Neural cell (in vitro differentiated cells): ENCODE measurements at regions not wholly inside any gene's neighbourhood (a gene's known extent, or its start where the extent isn't known, plus 50 kb on each side); places are given as distances from the start of the nearest gene placed in this dataset.

Experiments used
- H2AFZ ChIP-seq: fragments of 200-600, 300-800 bp; sonication (generic), shearing (Covaris generic); 2 replicates; pipeline ENCODE4 v1.6.0; 2014; ENCODE audit warnings: low read depth, mild to moderate bottlenecking, antibody characterized with exemption, low read length, moderate library complexity
- H3F3A ChIP-seq: fragments of 200-600 bp; shearing (Covaris generic); 2 replicates; pipeline ENCODE4 v1.6.1; 2016; ENCODE audit warnings: mild to moderate bottlenecking, moderate library complexity, mixed read lengths, antibody characterized with exemption, low read length; ENCODE audit not compliant: insufficient read depth, poor library complexity, severe bottlenecking
- H3K27ac ChIP-seq: fragments of 200-600, 300-800 bp; sonication (generic), shearing (Covaris generic); 2 replicates; pipeline ENCODE4 v1.5.1; 2014; ENCODE audit warnings: mild to moderate bottlenecking, low read length, moderate library complexity
- H3K27me3 ChIP-seq: fragments of 300-800, 200-600 bp; sonication (generic), shearing (Covaris generic); 2 replicates; pipeline ENCODE4 v1.6.0; 2014; ENCODE audit warnings: mild to moderate bottlenecking, low read depth, low read length, moderate library complexity; ENCODE audit not compliant: insufficient read depth
- H3K36me3 ChIP-seq: fragments of 300-800, 200-600 bp; sonication (generic), shearing (Covaris generic); 2 replicates; pipeline ENCODE4 v1.5.1; 2014; ENCODE audit warnings: mild to moderate bottlenecking, antibody characterized with exemption, low read length, moderate library complexity; ENCODE audit not compliant: insufficient read depth
- H3K4me2 ChIP-seq: fragments of 300-800, 200-600 bp; sonication (generic), shearing (Covaris generic); 2 replicates; pipeline ENCODE4 v1.6.0; 2014; ENCODE audit warnings: mild to moderate bottlenecking, low read length
- H3K4me3 ChIP-seq: fragments of 300-800, 200-600 bp; sonication (generic), shearing (Covaris generic); 2 replicates; pipeline ENCODE4 v1.5.1; 2014; ENCODE audit warnings: mild to moderate bottlenecking, low read length, moderate library complexity
- H3K79me2 ChIP-seq: fragments of 200-600 bp; shearing (Covaris generic); replicated peaks from 2 replicates; pipeline ENCODE4 v1.6.0; 2014; ENCODE audit warnings: mild to moderate bottlenecking, low read length, moderate library complexity; ENCODE audit not compliant: insufficient read depth
- H3K9ac ChIP-seq: fragments of 300-800, 200-600 bp; sonication (generic), shearing (Covaris generic); 2 replicates; pipeline ENCODE4 v1.6.1; 2016; ENCODE audit warnings: mild to moderate bottlenecking, low read length, mixed read lengths
- H3K9me2 ChIP-seq: fragments of 200-600 bp; shearing (Covaris generic); 2 replicates; pipeline ENCODE4 v1.6.1; 2016; ENCODE audit warnings: mild to moderate bottlenecking, low read length, mixed read lengths; ENCODE audit not compliant: insufficient read depth
- H3K9me3 ChIP-seq: fragments of 200-600, 300-800 bp; sonication (generic), shearing (Covaris generic); 2 replicates; pipeline ENCODE4 v1.6.1; 2016; ENCODE audit warnings: mild to moderate bottlenecking, mixed run types, low read length, moderate library complexity, mixed read lengths
- H4K20me1 ChIP-seq: fragments of 200-600 bp; shearing (Covaris generic); 2 replicates; pipeline ENCODE4 v1.6.1; 2016; ENCODE audit warnings: mild to moderate bottlenecking, mixed run types; ENCODE audit not compliant: insufficient read depth
- EP300 ChIP-seq: fragments of 450-650 bp; conservative IDR thresholded peaks from 2 replicates; pipeline ENCODE4 v1.6.1; 2014; ENCODE audit warnings: antibody characterized with exemption, mild to moderate bottlenecking, moderate library complexity; ENCODE audit not compliant: poor library complexity, severe bottlenecking
- EZH2 ChIP-seq: fragments of 200-600, 300-800 bp; shearing (Covaris generic), sonication (generic); IDR thresholded peaks from 2 replicates; pipeline ENCODE4 v1.6.1; 2014; ENCODE audit warnings: antibody characterized with exemption, low read length, borderline replicate concordance, mild to moderate bottlenecking; ENCODE audit not compliant: insufficient read depth, poor library complexity, severe bottlenecking
- MXI1 ChIP-seq: fragments of 450-650 bp; conservative IDR thresholded peaks from 2 replicates; pipeline ENCODE4 v1.6.1; 2014; ENCODE audit warnings: antibody characterized with exemption, mild to moderate bottlenecking; ENCODE audit not compliant: poor library complexity, severe bottlenecking
- POLR2AphosphoS5 ChIP-seq: IDR thresholded peaks from 2 replicates; pipeline ENCODE4 v1.6.1; 2012
- RAD21 ChIP-seq: fragments of 450-650 bp; conservative IDR thresholded peaks from 2 replicates; pipeline ENCODE4 v1.6.1; 2014; ENCODE audit warnings: antibody characterized with exemption, mild to moderate bottlenecking, moderate library complexity
- TAF1 ChIP-seq: IDR thresholded peaks from 2 replicates; pipeline ENCODE4 v1.6.1; 2012; ENCODE audit warnings: low read depth
- TF ChIP-seq, protein P1 (sequence below): IDR thresholded peaks from 2 replicates; pipeline ENCODE4 v1.6.1; 2012; ENCODE audit warnings: borderline replicate concordance
- TF ChIP-seq, protein P2 (sequence below): fragments of 450-650 bp; IDR thresholded peaks from 2 replicates; pipeline ENCODE4 v1.5.1; 2014; ENCODE audit warnings: antibody characterized with exemption, mild to moderate bottlenecking, moderate library complexity; ENCODE audit not compliant: poor library complexity, severe bottlenecking

- no peak overlapping the region for H3K27ac ChIP-seq
- no peak overlapping the region for H3K4me3 ChIP-seq
- no peaks in the 10 kb centered on the region for H3K9me2 ChIP-seq
- TF ChIP-seq MXI1 (no peak), EZH2 (no peak), RAD21 (no peak)
- H3K4me2 ChIP-seq = no peak overlapping the region
- H2AFZ ChIP-seq = no peak overlapping the region
- no peaks in the 10 kb centered on the region for H3K79me2 ChIP-seq
- no peaks in the 10 kb centered on the region for H3K36me3 ChIP-seq
- no peaks in the 10 kb centered on the region for H3K9me3 ChIP-seq
- H3F3A ChIP-seq = no peaks in the 10 kb centered on the region
- H4K20me1 ChIP-seq = no peaks in the 10 kb centered on the region
- no peak overlapping the region for H3K9ac ChIP-seq
- no peaks in the 10 kb centered on the region for H3K27me3 ChIP-seq
Observed at GRCh38 chrX:45712067-45712466, 511.4 kb upstream of the DIPK2B start.

- Histone ChIP-seq H3K79me2 (no peaks in the 10 kb centered on the region), H3K9ac (no peak overlapping the region), H3K36me3 (no peaks in the 10 kb centered on the region), H3F3A (no peaks in the 10 kb centered on the region), H3K27me3 (no peaks in the 10 kb centered on the region), H3K4me3 (no peak overlapping the region), H4K20me1 (no peaks in the 10 kb centered on the region), H3K9me2 (no peaks in the 10 kb centered on the region), H3K27ac (no peak overlapping the region), H3K4me2 (no peak overlapping the region), H2AFZ (no peak overlapping the region), H3K9me3 (no peaks in the 10 kb centered on the region)
- no peak for TF ChIP-seq EP300
- TF ChIP-seq, protein P1, sequence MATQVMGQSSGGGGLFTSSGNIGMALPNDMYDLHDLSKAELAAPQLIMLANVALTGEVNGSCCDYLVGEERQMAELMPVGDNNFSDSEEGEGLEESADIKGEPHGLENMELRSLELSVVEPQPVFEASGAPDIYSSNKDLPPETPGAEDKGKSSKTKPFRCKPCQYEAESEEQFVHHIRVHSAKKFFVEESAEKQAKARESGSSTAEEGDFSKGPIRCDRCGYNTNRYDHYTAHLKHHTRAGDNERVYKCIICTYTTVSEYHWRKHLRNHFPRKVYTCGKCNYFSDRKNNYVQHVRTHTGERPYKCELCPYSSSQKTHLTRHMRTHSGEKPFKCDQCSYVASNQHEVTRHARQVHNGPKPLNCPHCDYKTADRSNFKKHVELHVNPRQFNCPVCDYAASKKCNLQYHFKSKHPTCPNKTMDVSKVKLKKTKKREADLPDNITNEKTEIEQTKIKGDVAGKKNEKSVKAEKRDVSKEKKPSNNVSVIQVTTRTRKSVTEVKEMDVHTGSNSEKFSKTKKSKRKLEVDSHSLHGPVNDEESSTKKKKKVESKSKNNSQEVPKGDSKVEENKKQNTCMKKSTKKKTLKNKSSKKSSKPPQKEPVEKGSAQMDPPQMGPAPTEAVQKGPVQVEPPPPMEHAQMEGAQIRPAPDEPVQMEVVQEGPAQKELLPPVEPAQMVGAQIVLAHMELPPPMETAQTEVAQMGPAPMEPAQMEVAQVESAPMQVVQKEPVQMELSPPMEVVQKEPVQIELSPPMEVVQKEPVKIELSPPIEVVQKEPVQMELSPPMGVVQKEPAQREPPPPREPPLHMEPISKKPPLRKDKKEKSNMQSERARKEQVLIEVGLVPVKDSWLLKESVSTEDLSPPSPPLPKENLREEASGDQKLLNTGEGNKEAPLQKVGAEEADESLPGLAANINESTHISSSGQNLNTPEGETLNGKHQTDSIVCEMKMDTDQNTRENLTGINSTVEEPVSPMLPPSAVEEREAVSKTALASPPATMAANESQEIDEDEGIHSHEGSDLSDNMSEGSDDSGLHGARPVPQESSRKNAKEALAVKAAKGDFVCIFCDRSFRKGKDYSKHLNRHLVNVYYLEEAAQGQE = no peak
- no peak for TF ChIP-seq POLR2AphosphoS5
- TF ChIP-seq, protein P2, sequence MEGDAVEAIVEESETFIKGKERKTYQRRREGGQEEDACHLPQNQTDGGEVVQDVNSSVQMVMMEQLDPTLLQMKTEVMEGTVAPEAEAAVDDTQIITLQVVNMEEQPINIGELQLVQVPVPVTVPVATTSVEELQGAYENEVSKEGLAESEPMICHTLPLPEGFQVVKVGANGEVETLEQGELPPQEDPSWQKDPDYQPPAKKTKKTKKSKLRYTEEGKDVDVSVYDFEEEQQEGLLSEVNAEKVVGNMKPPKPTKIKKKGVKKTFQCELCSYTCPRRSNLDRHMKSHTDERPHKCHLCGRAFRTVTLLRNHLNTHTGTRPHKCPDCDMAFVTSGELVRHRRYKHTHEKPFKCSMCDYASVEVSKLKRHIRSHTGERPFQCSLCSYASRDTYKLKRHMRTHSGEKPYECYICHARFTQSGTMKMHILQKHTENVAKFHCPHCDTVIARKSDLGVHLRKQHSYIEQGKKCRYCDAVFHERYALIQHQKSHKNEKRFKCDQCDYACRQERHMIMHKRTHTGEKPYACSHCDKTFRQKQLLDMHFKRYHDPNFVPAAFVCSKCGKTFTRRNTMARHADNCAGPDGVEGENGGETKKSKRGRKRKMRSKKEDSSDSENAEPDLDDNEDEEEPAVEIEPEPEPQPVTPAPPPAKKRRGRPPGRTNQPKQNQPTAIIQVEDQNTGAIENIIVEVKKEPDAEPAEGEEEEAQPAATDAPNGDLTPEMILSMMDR = no peak
- TF ChIP-seq MXI1 = no peak
Observed at GRCh38 chrX:45711231-45711630, 510.6 kb upstream of the DIPK2B start.

DNA sequence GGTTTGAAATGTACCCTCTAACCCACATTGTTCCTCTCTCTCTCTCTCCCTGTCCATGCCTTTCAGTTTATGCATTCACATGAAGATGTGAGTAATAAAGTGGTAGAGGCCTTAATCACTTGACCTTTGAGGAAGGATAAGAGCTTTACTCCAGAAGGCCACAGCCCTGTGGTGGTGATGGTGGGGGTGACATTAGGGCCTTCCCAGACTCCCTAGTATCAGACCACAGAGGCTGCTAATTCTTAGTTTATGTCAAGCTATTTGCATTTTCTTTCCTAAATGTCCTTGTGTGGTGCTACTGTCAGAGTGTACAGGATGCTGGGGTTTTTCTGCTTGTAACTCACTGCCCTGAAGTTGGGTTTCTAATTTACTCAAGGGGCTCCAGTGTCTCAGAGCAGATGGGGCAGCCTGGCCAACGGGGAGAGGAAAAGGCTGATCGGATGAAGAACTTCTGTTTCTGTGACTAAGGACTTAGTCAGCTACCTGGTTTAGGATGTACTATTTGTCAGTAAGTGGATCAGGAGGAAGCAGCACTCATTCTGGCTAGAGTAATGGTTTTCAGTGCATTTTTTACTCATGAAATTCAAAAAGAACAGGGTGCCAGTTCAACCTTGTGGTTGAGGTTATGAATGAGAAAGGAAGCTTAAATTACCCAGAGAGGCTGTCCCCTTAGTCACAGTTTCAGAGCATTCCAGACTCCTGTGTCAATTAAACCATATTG, 509.6 kb upstream of the DIPK2B start:
- Histone ChIP-seq H3K27ac (no peak overlapping the region), H3K79me2 (no peaks in the 10 kb centered on the region), H3K27me3 (no peaks in the 10 kb centered on the region), H3F3A (no peaks in the 10 kb centered on the region), H3K9ac (no peak overlapping the region), H3K9me3 (no peaks in the 10 kb centered on the region), H3K36me3 (no peaks in the 10 kb centered on the region), H4K20me1 (no peaks in the 10 kb centered on the region), H3K4me3 (no peak overlapping the region), H3K9me2 (no peaks in the 10 kb centered on the region), H2AFZ (no peak overlapping the region), H3K4me2 (no peak overlapping the region)
- TF ChIP-seq TAF1 (no peak), EZH2 (no peak)
- TF ChIP-seq, protein P2 = no peak
